MM.1S (cell line): ENCODE measurements at regions not wholly inside any gene's neighbourhood (a gene's known extent, or its start where the extent isn't known, plus 50 kb on each side); places are given as distances from the start of the nearest gene placed in this dataset.

Source experiments
- DNase-seq: peaks from one replicate; pipeline ENCODE4 v3.0.0-alpha.2; 2015
- H2AFZ ChIP-seq: fragments of 300-600 bp; sonication (generic); 2 replicates; pipeline ENCODE4 v1.6.0; 2016; ENCODE audit warnings: antibody characterized with exemption, low read length
- H3F3A ChIP-seq: fragments of 300-600 bp; sonication (generic); 2 replicates; pipeline ENCODE4 v1.6.1; 2016; ENCODE audit warnings: mild to moderate bottlenecking, antibody characterized with exemption, low read length, moderate library complexity, mixed read lengths; ENCODE audit not compliant: insufficient read depth
- H3K27ac ChIP-seq: fragments of 300-600 bp; sonication (generic); 2 replicates; pipeline ENCODE4 v1.5.1; 2016; ENCODE audit warnings: mild to moderate bottlenecking, low read length
- H3K27me3 ChIP-seq: fragments of 300-600 bp; sonication (generic); replicated peaks from 2 replicates; pipeline ENCODE4 v1.6.0; 2016; ENCODE audit warnings: low read length; ENCODE audit not compliant: insufficient read depth
- H3K36me3 ChIP-seq: fragments of 300-600 bp; sonication (generic); replicated peaks from 2 replicates; pipeline ENCODE4 v1.6.1; 2016; ENCODE audit warnings: mild to moderate bottlenecking, low read length, mixed read lengths; ENCODE audit not compliant: insufficient read depth
- H3K4me1 ChIP-seq: fragments of 300-600 bp; sonication (generic); 2 replicates; pipeline ENCODE4 v1.6.1; 2016; ENCODE audit warnings: low read length, mixed read lengths
- H3K4me2 ChIP-seq: fragments of 300-600 bp; sonication (generic); 2 replicates; pipeline ENCODE4 v1.6.0; 2016; ENCODE audit warnings: low read depth, low read length
- H3K4me3 ChIP-seq: fragments of 300-600 bp; sonication (generic); 2 replicates; pipeline ENCODE4 v1.5.1; 2016; ENCODE audit warnings: low read length, mixed read lengths
- H3K79me2 ChIP-seq: fragments of 300-600 bp; sonication (generic); 2 replicates; pipeline ENCODE4 v1.6.1; 2016; ENCODE audit warnings: mixed run types, low read length, mixed read lengths
- H3K9ac ChIP-seq: fragments of 300-600 bp; sonication (generic); 2 replicates; pipeline ENCODE4 v1.6.1; 2016; ENCODE audit warnings: low read length, mixed read lengths
- H3K9me2 ChIP-seq: fragments of 300-600 bp; sonication (generic); replicated peaks from 2 replicates; pipeline ENCODE4 v1.6.1; 2016; ENCODE audit warnings: mild to moderate bottlenecking, low read length, mixed read lengths; ENCODE audit not compliant: insufficient read depth
- H3K9me3 ChIP-seq: fragments of 300-600 bp; sonication (generic); replicated peaks from 2 replicates; pipeline ENCODE4 v1.6.1; 2016; ENCODE audit warnings: mild to moderate bottlenecking, low read length, mixed read lengths; ENCODE audit not compliant: insufficient read depth
- H4K20me1 ChIP-seq: fragments of 300-600 bp; sonication (generic); 2 replicates; pipeline ENCODE4 v1.6.1; 2016; ENCODE audit warnings: mild to moderate bottlenecking, low read length, moderate library complexity, mixed read lengths; ENCODE audit not compliant: insufficient read depth
- EZH2 ChIP-seq: fragments of 300-600 bp; sonication (generic); optimal IDR thresholded peaks from 2 replicates; pipeline ENCODE3; 2017; ENCODE audit warnings: low read depth, mild to moderate bottlenecking, antibody characterized with exemption, low read length, mixed read lengths
- EZH2phosphoT487 ChIP-seq: fragments of 300-600 bp; sonication (generic); IDR thresholded peaks from 2 replicates; pipeline ENCODE4 v1.6.1; 2018; ENCODE audit warnings: antibody characterized with exemption, low read length
- TF ChIP-seq, protein P1 (sequence below): fragments of 300-600 bp; sonication (generic); IDR thresholded peaks from 2 replicates; pipeline ENCODE4 v1.5.1; 2016; ENCODE audit warnings: antibody characterized with exemption, low read length, mixed read lengths

DNA sequence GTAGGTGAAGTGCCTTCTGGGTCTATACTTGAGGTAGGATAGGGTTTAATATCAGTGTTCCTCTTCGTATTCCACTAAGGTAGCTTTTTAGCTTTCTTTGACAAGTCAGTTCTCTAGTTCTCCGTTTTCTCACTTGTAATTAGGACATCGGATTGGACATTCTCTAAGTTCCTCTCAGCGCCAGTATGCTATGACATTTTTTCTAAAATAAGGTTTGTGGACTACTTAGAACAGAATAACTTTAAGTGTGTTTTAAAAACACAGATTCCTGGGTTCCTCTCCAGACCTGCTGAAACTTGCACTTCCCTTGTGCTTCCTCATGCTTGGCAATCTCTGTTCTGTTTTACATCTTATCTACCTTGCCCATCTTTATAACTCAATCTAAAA is 69.3 kb upstream of the YWHAQ start:
- Histone ChIP-seq H3K4me2 (no peak overlapping the region), H3K4me3 (no peak overlapping the region), H3K36me3 (no peaks in the 10 kb centered on the region), H3K27ac (no peak overlapping the region), H3K27me3 (no peaks in the 10 kb centered on the region), H3K9me3 (no peaks in the 10 kb centered on the region), H3K9ac (no peak overlapping the region), H2AFZ (no peak overlapping the region), H3K4me1 (no peaks in the 10 kb centered on the region), H3K9me2 (no peaks in the 10 kb centered on the region), H3K79me2 (no peaks in the 10 kb centered on the region), H4K20me1 (no peaks in the 10 kb centered on the region), H3F3A (no peaks in the 10 kb centered on the region)
- no peak for DNase-seq
- TF ChIP-seq, protein P1, sequence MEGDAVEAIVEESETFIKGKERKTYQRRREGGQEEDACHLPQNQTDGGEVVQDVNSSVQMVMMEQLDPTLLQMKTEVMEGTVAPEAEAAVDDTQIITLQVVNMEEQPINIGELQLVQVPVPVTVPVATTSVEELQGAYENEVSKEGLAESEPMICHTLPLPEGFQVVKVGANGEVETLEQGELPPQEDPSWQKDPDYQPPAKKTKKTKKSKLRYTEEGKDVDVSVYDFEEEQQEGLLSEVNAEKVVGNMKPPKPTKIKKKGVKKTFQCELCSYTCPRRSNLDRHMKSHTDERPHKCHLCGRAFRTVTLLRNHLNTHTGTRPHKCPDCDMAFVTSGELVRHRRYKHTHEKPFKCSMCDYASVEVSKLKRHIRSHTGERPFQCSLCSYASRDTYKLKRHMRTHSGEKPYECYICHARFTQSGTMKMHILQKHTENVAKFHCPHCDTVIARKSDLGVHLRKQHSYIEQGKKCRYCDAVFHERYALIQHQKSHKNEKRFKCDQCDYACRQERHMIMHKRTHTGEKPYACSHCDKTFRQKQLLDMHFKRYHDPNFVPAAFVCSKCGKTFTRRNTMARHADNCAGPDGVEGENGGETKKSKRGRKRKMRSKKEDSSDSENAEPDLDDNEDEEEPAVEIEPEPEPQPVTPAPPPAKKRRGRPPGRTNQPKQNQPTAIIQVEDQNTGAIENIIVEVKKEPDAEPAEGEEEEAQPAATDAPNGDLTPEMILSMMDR, result no peak
- TF ChIP-seq EZH2phosphoT487 (no peak), EZH2 (no peak)

DNA sequence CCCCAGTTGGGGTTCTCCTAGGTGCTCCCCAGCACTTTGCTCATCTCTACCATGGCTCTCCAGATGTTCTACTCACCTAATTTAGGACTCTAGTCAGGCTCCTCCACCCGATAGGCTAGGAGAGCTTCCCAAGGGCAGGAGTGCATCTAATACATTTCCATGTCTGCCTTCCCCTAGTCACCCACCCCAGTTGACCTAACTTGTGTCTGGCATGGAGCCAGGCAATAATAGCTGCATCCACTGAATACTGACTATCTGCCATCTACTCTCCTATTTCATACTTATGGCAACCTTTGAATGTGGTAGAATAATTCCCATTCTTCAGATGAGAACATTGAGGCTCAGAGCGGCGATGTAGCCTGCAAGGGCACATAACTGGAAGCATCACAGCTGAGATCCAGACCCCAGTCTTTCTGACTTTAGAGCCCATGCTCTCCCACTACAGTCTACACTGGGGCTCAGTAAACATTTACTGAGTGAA is 71.8 kb upstream of the YWHAQ start:
- TF ChIP-seq EZH2phosphoT487 (no peak), EZH2 (no peak)
- TF ChIP-seq, protein P1, result no peak
- H3K9ac ChIP-seq, result no peak overlapping the region
- H3K4me2 ChIP-seq, result no peak overlapping the region
- no peak overlapping the region for H2AFZ ChIP-seq
- H3K9me3 ChIP-seq, result no peaks in the 10 kb centered on the region
- H3K9me2 ChIP-seq, result no peaks in the 10 kb centered on the region
- no peaks in the 10 kb centered on the region for H4K20me1 ChIP-seq
- no peaks in the 10 kb centered on the region for H3F3A ChIP-seq
- no peak for DNase-seq
- no peaks in the 10 kb centered on the region for H3K79me2 ChIP-seq
- no peaks in the 10 kb centered on the region for H3K27me3 ChIP-seq
- H3K36me3 ChIP-seq, result no peaks in the 10 kb centered on the region
- H3K4me1 ChIP-seq, result no peaks in the 10 kb centered on the region
- H3K27ac ChIP-seq, result no peak overlapping the region
- H3K4me3 ChIP-seq, result no peak overlapping the region

DNA sequence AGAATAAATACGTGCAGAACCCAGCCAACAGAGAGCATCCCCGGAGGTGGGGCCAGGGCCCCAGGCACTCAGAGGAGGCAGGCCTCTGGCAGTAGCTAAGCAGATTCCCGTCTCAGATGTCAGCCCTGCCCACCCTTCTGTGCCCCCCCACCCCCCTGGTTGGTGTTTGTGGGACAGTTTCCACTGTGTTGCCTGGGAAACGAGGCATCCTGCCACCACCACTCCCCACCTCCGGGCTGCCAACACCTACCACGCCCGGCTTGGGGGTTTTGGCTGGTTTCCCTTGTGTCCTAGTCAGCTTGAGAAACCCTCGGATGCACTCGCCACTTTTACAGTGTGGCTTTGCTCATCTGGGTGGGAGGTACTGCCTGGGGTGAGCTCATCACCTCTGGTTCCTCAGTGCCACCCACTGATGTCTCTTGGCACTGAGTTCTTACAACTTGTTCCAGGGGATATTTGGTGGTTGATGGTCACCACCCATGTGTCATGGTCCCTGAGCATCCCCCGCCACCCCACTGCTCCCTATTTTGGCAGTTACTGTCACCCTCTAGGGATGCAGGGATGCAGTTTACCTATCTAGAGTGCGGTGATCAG is 72.4 kb upstream of the YWHAQ start:
- no peaks in the 10 kb centered on the region for H3K36me3 ChIP-seq
- H3K9me2 ChIP-seq, result no peaks in the 10 kb centered on the region
- H3K27ac ChIP-seq, result no peak overlapping the region
- H3K9me3 ChIP-seq, result no peaks in the 10 kb centered on the region
- TF ChIP-seq, protein P1, result no peak
- TF ChIP-seq EZH2 (no peak), EZH2phosphoT487 (no peak)
- H3K4me2 ChIP-seq, result no peak overlapping the region
- H2AFZ ChIP-seq, result no peak overlapping the region
- H3K79me2 ChIP-seq, result no peaks in the 10 kb centered on the region
- H3F3A ChIP-seq, result no peaks in the 10 kb centered on the region
- H3K4me1 ChIP-seq, result no peaks in the 10 kb centered on the region
- no peaks in the 10 kb centered on the region for H4K20me1 ChIP-seq
- no peak for DNase-seq
- H3K9ac ChIP-seq, result no peak overlapping the region
- H3K27me3 ChIP-seq, result no peaks in the 10 kb centered on the region
- no peak overlapping the region for H3K4me3 ChIP-seq
